K562 (cell line): ENCODE measurements at regions not wholly inside any gene's neighbourhood (a gene's known extent, or its start where the extent isn't known, plus 50 kb on each side); places are given as distances from the start of the nearest gene placed in this dataset.

Experiments
- CREB1 ChIP-seq, 2 experiments: sonication (generic) in 1 of 2; formaldehyde crosslinking in 1 of 2; IDR thresholded peaks; 2 replicates each; pipeline versions ENCODE4 v1.6.1 to v1.8.0; 2012 to 2022; ENCODE audit warnings: inconsistent platforms in 1 of 2, mild to moderate bottlenecking in 1 of 2, missing genetic modification reagents in 1 of 2, moderate library complexity in 1 of 2
- RAD21 ChIP-seq, 2 experiments: fragments of 250-450 bp in 1 of 2; fragments of 450-650 bp in 1 of 2; sonication (Bioruptor Pico) in 1 of 2; formaldehyde crosslinking in 1 of 2; IDR thresholded peaks in 1 of 2; conservative IDR thresholded peaks in 1 of 2; 2 replicates each; pipeline versions ENCODE4 v1.4.0 to v1.8.0; 2020 to 2022; ENCODE audit warnings: mild to moderate bottlenecking in 2 of 2, moderate library complexity in 1 of 2
- TF ChIP-seq, protein P1 (sequence below), 3 experiments: IDR thresholded peaks in 2 of 3; conservative IDR thresholded peaks in 1 of 3; 2 replicates each; pipeline ENCODE4 v1.5.1; 2011 to 2012; ENCODE audit warnings: low read length in 3 of 3, mild to moderate bottlenecking in 3 of 3, control low read depth in 2 of 3, improper control_type of control experiment in 1 of 3, inconsistent platforms in 1 of 3, low read depth in 1 of 3, mixed read lengths in 1 of 3, moderate library complexity in 1 of 3; ENCODE audit not compliant: insufficient read depth in 2 of 3
- TF ChIP-seq, protein P2 (sequence below): fragments of 200-800 bp; sonication (Bioruptor generic); IDR thresholded peaks from 2 replicates; pipeline ENCODE4 v1.6.1; 2016; ENCODE audit warnings: missing genetic modification characterization, missing compliant biosample characterization

DNA sequence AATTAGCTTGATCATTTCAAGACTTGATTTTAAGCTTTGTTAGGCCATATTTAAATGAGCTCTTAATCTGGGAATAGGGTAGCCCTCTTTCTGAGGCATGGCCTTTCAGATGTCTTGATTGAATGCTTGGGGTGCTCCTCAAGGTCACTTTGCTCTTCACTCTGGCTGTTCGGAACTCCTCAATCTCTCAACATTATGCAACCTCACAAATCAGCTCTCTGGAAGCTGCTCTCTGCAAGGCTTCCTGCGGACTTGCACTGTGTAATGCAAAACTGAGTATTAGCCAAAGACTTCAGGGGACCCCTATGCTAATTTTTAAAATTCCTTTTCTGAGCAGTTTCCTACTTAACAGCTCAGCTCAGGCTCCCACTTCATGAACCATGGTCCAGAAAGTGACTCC is 398.3 kb downstream of the PRDM5 start:
- TF ChIP-seq, protein P1, sequence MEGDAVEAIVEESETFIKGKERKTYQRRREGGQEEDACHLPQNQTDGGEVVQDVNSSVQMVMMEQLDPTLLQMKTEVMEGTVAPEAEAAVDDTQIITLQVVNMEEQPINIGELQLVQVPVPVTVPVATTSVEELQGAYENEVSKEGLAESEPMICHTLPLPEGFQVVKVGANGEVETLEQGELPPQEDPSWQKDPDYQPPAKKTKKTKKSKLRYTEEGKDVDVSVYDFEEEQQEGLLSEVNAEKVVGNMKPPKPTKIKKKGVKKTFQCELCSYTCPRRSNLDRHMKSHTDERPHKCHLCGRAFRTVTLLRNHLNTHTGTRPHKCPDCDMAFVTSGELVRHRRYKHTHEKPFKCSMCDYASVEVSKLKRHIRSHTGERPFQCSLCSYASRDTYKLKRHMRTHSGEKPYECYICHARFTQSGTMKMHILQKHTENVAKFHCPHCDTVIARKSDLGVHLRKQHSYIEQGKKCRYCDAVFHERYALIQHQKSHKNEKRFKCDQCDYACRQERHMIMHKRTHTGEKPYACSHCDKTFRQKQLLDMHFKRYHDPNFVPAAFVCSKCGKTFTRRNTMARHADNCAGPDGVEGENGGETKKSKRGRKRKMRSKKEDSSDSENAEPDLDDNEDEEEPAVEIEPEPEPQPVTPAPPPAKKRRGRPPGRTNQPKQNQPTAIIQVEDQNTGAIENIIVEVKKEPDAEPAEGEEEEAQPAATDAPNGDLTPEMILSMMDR (IDR thresholded peaks at IDR 0.05 in 2 of 3, conservative IDR thresholded peaks at IDR 0.05 in 1 of 3; ENCODE audit: insufficient read depth in 2 of 3, low read depth in 1 of 3, low read length in 3 of 3): no peak
- TF ChIP-seq, protein P2, sequence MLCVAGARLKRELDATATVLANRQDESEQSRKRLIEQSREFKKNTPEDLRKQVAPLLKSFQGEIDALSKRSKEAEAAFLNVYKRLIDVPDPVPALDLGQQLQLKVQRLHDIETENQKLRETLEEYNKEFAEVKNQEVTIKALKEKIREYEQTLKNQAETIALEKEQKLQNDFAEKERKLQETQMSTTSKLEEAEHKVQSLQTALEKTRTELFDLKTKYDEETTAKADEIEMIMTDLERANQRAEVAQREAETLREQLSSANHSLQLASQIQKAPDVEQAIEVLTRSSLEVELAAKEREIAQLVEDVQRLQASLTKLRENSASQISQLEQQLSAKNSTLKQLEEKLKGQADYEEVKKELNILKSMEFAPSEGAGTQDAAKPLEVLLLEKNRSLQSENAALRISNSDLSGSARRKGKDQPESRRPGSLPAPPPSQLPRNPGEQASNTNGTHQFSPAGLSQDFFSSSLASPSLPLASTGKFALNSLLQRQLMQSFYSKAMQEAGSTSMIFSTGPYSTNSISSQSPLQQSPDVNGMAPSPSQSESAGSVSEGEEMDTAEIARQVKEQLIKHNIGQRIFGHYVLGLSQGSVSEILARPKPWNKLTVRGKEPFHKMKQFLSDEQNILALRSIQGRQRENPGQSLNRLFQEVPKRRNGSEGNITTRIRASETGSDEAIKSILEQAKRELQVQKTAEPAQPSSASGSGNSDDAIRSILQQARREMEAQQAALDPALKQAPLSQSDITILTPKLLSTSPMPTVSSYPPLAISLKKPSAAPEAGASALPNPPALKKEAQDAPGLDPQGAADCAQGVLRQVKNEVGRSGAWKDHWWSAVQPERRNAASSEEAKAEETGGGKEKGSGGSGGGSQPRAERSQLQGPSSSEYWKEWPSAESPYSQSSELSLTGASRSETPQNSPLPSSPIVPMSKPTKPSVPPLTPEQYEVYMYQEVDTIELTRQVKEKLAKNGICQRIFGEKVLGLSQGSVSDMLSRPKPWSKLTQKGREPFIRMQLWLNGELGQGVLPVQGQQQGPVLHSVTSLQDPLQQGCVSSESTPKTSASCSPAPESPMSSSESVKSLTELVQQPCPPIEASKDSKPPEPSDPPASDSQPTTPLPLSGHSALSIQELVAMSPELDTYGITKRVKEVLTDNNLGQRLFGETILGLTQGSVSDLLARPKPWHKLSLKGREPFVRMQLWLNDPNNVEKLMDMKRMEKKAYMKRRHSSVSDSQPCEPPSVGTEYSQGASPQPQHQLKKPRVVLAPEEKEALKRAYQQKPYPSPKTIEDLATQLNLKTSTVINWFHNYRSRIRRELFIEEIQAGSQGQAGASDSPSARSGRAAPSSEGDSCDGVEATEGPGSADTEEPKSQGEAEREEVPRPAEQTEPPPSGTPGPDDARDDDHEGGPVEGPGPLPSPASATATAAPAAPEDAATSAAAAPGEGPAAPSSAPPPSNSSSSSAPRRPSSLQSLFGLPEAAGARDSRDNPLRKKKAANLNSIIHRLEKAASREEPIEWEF (CRISPR knock-in tag): no peak
- TF ChIP-seq CREB1 (IDR thresholded peaks at IDR 0.05) (no peak), CREB1 (CRISPR knock-in tag; IDR thresholded peaks at IDR 0.05) (no peak), RAD21 (CRISPR knock-in tag; conservative IDR thresholded peaks at IDR 0.05 in 1 of 2, IDR thresholded peaks at IDR 0.05 in 1 of 2) (no peak)
